Kidney (tissue), 13 donors: ENCODE measurements at regions not wholly inside any gene's neighbourhood (a gene's known extent, or its start where the extent isn't known, plus 50 kb on each side); places are given as distances from the start of the nearest gene placed in this dataset.

ENCODE experiments used
- DNase-seq, 5 donors: peaks; one replicate each; pipeline ENCODE4 v3.0.0-alpha.2; 2013 to 2020
- FAIRE-seq: peaks from 2 replicates; lab custom pipeline; 2012; peaks lifted over from hg19 to GRCh38; lab: Jason Lieb, UNC
- H3K27ac ChIP-seq, 2 donors: one replicate each; pipeline ENCODE4 v1.7.0; 2013; ENCODE audit warnings: low read depth in 2 of 2, low read length in 2 of 2, inconsistent platforms in 1 of 2
- H3K27me3 ChIP-seq: one replicate; pipeline ENCODE4 v1.7.1; 2013; ENCODE audit warnings: low read length, inconsistent platforms; ENCODE audit not compliant: control insufficient read depth, insufficient read depth
- H3K36me3 ChIP-seq, 3 donors: one replicate each; pipeline versions ENCODE4 v1.7.0 to v1.7.1; 2013; ENCODE audit warnings: low read length in 3 of 3, control low read depth in 1 of 3, inconsistent platforms in 1 of 3; ENCODE audit not compliant: insufficient read depth in 3 of 3, control insufficient read depth in 2 of 3
- H3K4me1 ChIP-seq, 3 donors: one replicate each; pipeline versions ENCODE4 v1.7.0 to v1.7.1; 2013; ENCODE audit warnings: low read length in 3 of 3, inconsistent platforms in 1 of 3, low read depth in 1 of 3; ENCODE audit not compliant: control insufficient read depth in 2 of 3, insufficient read depth in 2 of 3
- H3K4me3 ChIP-seq, 3 donors: one replicate each; pipeline versions ENCODE4 v1.7.0 to v1.8.1; 2013; ENCODE audit warnings: low read length in 3 of 3, control low read depth in 1 of 3, inconsistent platforms in 1 of 3
- H3K9ac ChIP-seq, 3 donors: one replicate each; pipeline versions ENCODE4 v1.7.0 to v1.7.1; 2013; ENCODE audit warnings: low read length in 3 of 3, control low read depth in 1 of 3, inconsistent platforms in 1 of 3
- H3K9me3 ChIP-seq, 3 donors: one replicate each; pipeline versions ENCODE4 v1.7.0 to v1.7.1; 2013; ENCODE audit warnings: low read length in 3 of 3, control low read depth in 1 of 3, inconsistent platforms in 1 of 3; ENCODE audit not compliant: control insufficient read depth in 2 of 3, insufficient read depth in 1 of 3
- intact Hi-C: fragments of 100-400 bp; cut with DNase I; formaldehyde crosslinking; loops from one replicate; pipeline ENCODE4 v1.11.1; 2022
- TF ChIP-seq, protein P1 (sequence below): IDR thresholded peaks from 3 replicates; pipeline ENCODE4 v1.5.1; 2012; ENCODE audit warnings: mild to moderate bottlenecking, moderate library complexity, borderline replicate concordance; ENCODE audit not compliant: insufficient read depth; ENCODE audit errors: extremely low read depth
- donor health status: control.
- donor health status: control.
- donor health status: control.
- donor health status: control.
- donor health status: control.
- donor health status: DM: yes; HTN: yes; CAD: no.
- donor health status: Normal renal cell carcinoma (clear cell type).

GRCh38 chr12:107528731-107529365 is 156.8 kb upstream of the PWP1 start:
- no peak for FAIRE-seq
- intact Hi-C loops, result no loop called here

GRCh38 chr12:107529991-107530390 is 155.6 kb upstream of the PWP1 start:
- no peak for DNase-seq
- H3K4me1 ChIP-seq, result no peaks in the 10 kb centered on the region
- H3K27me3 ChIP-seq, result no peaks in the 10 kb centered on the region
- intact Hi-C loops, result no loop called here
- no peaks in the 10 kb centered on the region for H3K9me3 ChIP-seq
- no peak overlapping the region for H3K27ac ChIP-seq
- H3K36me3 ChIP-seq, result no peaks in the 10 kb centered on the region
- no peak for FAIRE-seq
- TF ChIP-seq, protein P1, sequence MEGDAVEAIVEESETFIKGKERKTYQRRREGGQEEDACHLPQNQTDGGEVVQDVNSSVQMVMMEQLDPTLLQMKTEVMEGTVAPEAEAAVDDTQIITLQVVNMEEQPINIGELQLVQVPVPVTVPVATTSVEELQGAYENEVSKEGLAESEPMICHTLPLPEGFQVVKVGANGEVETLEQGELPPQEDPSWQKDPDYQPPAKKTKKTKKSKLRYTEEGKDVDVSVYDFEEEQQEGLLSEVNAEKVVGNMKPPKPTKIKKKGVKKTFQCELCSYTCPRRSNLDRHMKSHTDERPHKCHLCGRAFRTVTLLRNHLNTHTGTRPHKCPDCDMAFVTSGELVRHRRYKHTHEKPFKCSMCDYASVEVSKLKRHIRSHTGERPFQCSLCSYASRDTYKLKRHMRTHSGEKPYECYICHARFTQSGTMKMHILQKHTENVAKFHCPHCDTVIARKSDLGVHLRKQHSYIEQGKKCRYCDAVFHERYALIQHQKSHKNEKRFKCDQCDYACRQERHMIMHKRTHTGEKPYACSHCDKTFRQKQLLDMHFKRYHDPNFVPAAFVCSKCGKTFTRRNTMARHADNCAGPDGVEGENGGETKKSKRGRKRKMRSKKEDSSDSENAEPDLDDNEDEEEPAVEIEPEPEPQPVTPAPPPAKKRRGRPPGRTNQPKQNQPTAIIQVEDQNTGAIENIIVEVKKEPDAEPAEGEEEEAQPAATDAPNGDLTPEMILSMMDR, result no peak
- H3K4me3 ChIP-seq, result no peak overlapping the region
- no peak overlapping the region for H3K9ac ChIP-seq

More at GRCh38 chr12:107528731-107529365, 156.8 kb upstream of the PWP1 start:
- DNase-seq, result no peak
- no peak overlapping the region for H3K4me3 ChIP-seq
- no peak overlapping the region for H3K27ac ChIP-seq
- no peaks in the 10 kb centered on the region for H3K9me3 ChIP-seq
- H3K36me3 ChIP-seq, result no peaks in the 10 kb centered on the region
- no peaks in the 10 kb centered on the region for H3K4me1 ChIP-seq
- H3K9ac ChIP-seq, result no peak overlapping the region
- no peaks in the 10 kb centered on the region for H3K27me3 ChIP-seq
- TF ChIP-seq, protein P1, result no peak

- H3K27me3 ChIP-seq, result no peaks in the 10 kb centered on the region
- DNase-seq (no peak), FAIRE-seq (no peak)
- H3K36me3 ChIP-seq, result no peaks in the 10 kb centered on the region
- TF ChIP-seq, protein P1, result no peak
- no peak overlapping the region for H3K27ac ChIP-seq
- intact Hi-C loops, result no loop called here
- H3K9ac ChIP-seq, result no peak overlapping the region
- no peaks in the 10 kb centered on the region for H3K9me3 ChIP-seq
- no peak overlapping the region for H3K4me3 ChIP-seq
- no peaks in the 10 kb centered on the region for H3K4me1 ChIP-seq
These were observed 154.9 kb upstream of the PWP1 start for GRCh38 chr12:107530701-107531100.

DNA sequence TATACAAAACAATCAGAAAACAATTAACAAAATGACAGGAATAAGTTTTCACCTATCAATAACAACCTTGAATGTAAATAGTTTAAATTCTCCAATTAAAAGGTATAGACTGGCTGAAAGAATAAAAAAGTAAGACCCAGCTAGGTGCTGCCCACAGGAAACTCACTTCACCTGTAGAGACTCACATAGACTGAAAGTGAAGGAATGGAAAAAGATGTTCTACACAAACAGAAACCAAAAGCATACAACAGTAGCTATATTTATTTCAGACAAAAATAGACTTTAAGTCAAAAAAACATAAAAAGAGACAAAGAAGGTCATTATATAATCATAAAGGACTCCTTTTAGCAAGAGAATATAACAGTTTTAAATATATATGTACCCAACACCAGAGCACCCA is 152.4 kb upstream of the PWP1 start:
- Histone ChIP-seq H3K36me3 (no peaks in the 10 kb centered on the region), H3K4me3 (no peak overlapping the region), H3K27ac (no peak overlapping the region), H3K9ac (no peak overlapping the region), H3K9me3 (no peaks in the 10 kb centered on the region), H3K27me3 (no peaks in the 10 kb centered on the region), H3K4me1 (no peaks in the 10 kb centered on the region)
- no peak for FAIRE-seq
- DNase-seq, result no peak
- TF ChIP-seq, protein P1, result no peak
- intact Hi-C loops, result no loop called here
